Adrenal gland (tissue), 9 donors: ENCODE measurements at regions not wholly inside any gene's neighbourhood (a gene's known extent, or its start where the extent isn't known, plus 50 kb on each side); places are given as distances from the start of the nearest gene placed in this dataset.

ENCODE experiments used
- DNase-seq, 7 donors: peaks; one replicate each; pipeline ENCODE4 v3.0.0-alpha.2; 2019 to 2020
- H3K27ac ChIP-seq, 5 donors: fragments of 200-600 bp; sonication (generic) in 4 of 5; 1 replicate in 3 of 5; 2 replicates in 2 of 5; pipeline versions ENCODE4 v1.5.1 to v1.8.0; 2016 to 2020; ENCODE audit warnings: mild to moderate bottlenecking in 1 of 5
- H3K27me3 ChIP-seq: fragments of 200-600 bp; 2 replicates; pipeline ENCODE4 v1.8.0; 2021
- H3K36me3 ChIP-seq, 2 donors: fragments of 200-600 bp; replicated peaks in 1 of 2; 1 replicate in 1 of 2; 2 replicates in 1 of 2; pipeline versions ENCODE4 v1.5.1 to v1.8.0; 2018 to 2022
- H3K4me1 ChIP-seq, 2 donors: fragments of 200-600 bp; replicated peaks in 1 of 2; 1 replicate in 1 of 2; 2 replicates in 1 of 2; pipeline versions ENCODE4 v1.5.1 to v1.8.0; 2018 to 2021
- H3K4me3 ChIP-seq, 4 donors: fragments of 200-600 bp; sonication (generic) in 3 of 4; one replicate each; pipeline ENCODE4 v1.5.1; 2016 to 2018
- H3K9me3 ChIP-seq, 3 donors: fragments of 200-600 bp; sonication (generic) in 1 of 3; replicated peaks in 1 of 3; 1 replicate in 2 of 3; 2 replicates in 1 of 3; pipeline versions ENCODE4 v1.5.1 to v1.8.0; 2016 to 2021
- POLR2A ChIP-seq, 2 donors: fragments of 450-650 bp; IDR thresholded peaks; one replicate each; pipeline ENCODE4 v1.6.1; 2017; ENCODE audit warnings: antibody characterized with exemption in 2 of 2, mild to moderate bottlenecking in 2 of 2, moderate library complexity in 1 of 2
- WGBS, 4 donors: extraction: QIAGEN DNeasy Blood & Tissue Kit in 2 of 4; methylation state at CpG; one replicate each; pipeline versions ENCODE4 v1.1.5 to v1.1.7; 2013 to 2017; 5-methylcytosine and 5-hydroxymethylcytosine counted together
- intact Hi-C, 2 donors: fragments of 100-400 bp; cut with DNase I; formaldehyde crosslinking; loops; one replicate each; pipeline versions ENCODE4 v1.14.1 to v1.15.0; 2022 to 2023
- TF ChIP-seq, protein P1 (sequence below), 6 experiments: fragments of 450-650 bp in 4 of 6; fragments of 200-600 bp in 2 of 6; sonication (generic) in 1 of 6; IDR thresholded peaks; 1 replicate in 5 of 6; 2 replicates in 1 of 6; pipeline versions ENCODE4 v1.5.1 to v1.8.0; 2016 to 2021; ENCODE audit warnings: antibody characterized with exemption in 6 of 6, mild to moderate bottlenecking in 2 of 6, moderate library complexity in 1 of 6
- donor health status: healthy with polysubstance abuse.
- donor health status: Bipolar disorder and iron deficiency.
- donor health status: DM: yes; HTN: yes; CAD: no.
- donor health status: DM: no; HTN: no; CAD: no.
- donor health status: DM: no; HTN: no; CAD: no.

DNA sequence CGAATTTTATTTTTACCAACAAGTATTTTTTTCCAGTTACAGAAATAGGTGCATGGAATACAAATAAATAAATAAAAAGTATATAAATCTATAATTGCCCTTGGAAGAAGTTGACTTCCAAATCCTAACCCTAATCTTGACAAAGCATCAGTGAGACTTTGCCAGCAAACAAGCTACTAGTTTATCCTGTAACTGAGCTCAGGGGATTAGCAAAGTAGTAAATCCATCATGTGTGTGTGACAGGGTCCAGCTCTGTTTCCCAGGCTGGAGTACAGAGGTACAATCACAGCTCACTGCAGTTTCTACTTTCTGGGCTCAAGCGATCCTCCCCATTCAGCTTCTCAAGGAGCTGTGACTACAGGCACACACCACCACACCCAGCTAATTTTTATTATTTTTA is 948.0 kb upstream of the CNTNAP5 start:
- Histone ChIP-seq H3K9me3 (no peaks in the 10 kb centered on the region), H3K4me1 (no peaks in the 10 kb centered on the region), H3K27ac (no peak overlapping the region), H3K36me3 (no peaks in the 10 kb centered on the region), H3K27me3 (no peaks in the 10 kb centered on the region), H3K4me3 (no peak overlapping the region)
- TF ChIP-seq POLR2A (IDR thresholded peaks at IDR 0.05), result no peak
- TF ChIP-seq, protein P1, sequence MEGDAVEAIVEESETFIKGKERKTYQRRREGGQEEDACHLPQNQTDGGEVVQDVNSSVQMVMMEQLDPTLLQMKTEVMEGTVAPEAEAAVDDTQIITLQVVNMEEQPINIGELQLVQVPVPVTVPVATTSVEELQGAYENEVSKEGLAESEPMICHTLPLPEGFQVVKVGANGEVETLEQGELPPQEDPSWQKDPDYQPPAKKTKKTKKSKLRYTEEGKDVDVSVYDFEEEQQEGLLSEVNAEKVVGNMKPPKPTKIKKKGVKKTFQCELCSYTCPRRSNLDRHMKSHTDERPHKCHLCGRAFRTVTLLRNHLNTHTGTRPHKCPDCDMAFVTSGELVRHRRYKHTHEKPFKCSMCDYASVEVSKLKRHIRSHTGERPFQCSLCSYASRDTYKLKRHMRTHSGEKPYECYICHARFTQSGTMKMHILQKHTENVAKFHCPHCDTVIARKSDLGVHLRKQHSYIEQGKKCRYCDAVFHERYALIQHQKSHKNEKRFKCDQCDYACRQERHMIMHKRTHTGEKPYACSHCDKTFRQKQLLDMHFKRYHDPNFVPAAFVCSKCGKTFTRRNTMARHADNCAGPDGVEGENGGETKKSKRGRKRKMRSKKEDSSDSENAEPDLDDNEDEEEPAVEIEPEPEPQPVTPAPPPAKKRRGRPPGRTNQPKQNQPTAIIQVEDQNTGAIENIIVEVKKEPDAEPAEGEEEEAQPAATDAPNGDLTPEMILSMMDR (IDR thresholded peaks at IDR 0.05), result no peak
- intact Hi-C loops, result no loop called here
- DNase-seq, result no peak
- 65 to 75% (median 70%) methylated on average over 2 of the region's 2 CpGs for WGBS, 4 donors

DNA sequence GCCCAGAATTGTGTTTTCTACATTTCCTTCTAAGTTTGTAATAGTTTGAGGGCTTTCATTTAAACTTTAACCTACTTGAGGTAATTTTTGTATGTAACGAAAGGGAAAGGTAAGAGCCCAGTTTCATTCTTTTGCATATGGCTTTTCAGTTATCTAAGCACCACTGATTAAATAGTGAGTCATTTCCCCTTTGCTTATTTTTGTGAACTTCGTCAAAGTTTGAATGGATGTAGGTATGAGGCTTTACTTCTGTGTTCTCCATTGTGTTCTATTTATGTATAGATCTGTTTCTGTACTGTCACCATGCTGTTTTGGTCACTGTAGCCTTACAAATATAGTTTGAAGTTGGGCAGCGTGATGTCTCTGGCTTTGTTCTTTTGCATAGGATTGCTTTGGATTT is 944.8 kb upstream of the CNTNAP5 start:
- Histone ChIP-seq H3K4me1 (no peaks in the 10 kb centered on the region), H3K27me3 (no peaks in the 10 kb centered on the region), H3K27ac (no peak overlapping the region), H3K36me3 (no peaks in the 10 kb centered on the region), H3K4me3 (no peak overlapping the region), H3K9me3 (no peaks in the 10 kb centered on the region)
- intact Hi-C loops, result no loop called here
- 66 to 81% (median 71%) methylated on average over 3 of the region's 3 CpGs for WGBS, 4 donors
- DNase-seq, result no peak
- TF ChIP-seq POLR2A (IDR thresholded peaks at IDR 0.05), result no peak
- TF ChIP-seq, protein P1 (IDR thresholded peaks at IDR 0.05), result no peak

DNA sequence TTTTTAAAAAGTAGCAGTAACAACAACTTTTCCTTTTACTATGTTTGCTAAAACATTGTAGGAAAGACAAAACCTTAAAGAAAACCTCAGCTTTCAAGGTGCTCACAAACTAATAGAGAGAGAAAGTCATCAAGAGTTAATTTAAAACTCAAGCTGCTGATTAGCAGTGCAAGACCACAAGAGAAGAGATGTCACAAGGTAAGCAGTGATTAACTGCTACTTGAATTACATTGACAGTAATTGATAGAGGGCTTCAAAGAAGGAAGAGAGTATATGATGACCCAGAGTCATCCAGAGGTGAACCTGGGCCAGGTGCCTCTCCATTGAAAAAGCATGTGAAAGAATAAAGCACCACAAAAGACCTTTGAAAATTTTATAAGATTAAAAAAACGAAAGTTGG is 939.6 kb upstream of the CNTNAP5 start:
- 35 to 46% (median 40%) methylated on average over 1 of the region's 1 CpG for WGBS, 4 donors
- no peak for TF ChIP-seq POLR2A (IDR thresholded peaks at IDR 0.05)
- TF ChIP-seq, protein P1 (IDR thresholded peaks at IDR 0.05), result no peak
- Histone ChIP-seq H3K4me1 (no peaks in the 10 kb centered on the region), H3K36me3 (no peaks in the 10 kb centered on the region), H3K9me3 (no peaks in the 10 kb centered on the region), H3K27me3 (no peaks in the 10 kb centered on the region), H3K27ac (no peak overlapping the region), H3K4me3 (no peak overlapping the region)
- no peak for DNase-seq
- intact Hi-C loops, result no loop called here

DNA sequence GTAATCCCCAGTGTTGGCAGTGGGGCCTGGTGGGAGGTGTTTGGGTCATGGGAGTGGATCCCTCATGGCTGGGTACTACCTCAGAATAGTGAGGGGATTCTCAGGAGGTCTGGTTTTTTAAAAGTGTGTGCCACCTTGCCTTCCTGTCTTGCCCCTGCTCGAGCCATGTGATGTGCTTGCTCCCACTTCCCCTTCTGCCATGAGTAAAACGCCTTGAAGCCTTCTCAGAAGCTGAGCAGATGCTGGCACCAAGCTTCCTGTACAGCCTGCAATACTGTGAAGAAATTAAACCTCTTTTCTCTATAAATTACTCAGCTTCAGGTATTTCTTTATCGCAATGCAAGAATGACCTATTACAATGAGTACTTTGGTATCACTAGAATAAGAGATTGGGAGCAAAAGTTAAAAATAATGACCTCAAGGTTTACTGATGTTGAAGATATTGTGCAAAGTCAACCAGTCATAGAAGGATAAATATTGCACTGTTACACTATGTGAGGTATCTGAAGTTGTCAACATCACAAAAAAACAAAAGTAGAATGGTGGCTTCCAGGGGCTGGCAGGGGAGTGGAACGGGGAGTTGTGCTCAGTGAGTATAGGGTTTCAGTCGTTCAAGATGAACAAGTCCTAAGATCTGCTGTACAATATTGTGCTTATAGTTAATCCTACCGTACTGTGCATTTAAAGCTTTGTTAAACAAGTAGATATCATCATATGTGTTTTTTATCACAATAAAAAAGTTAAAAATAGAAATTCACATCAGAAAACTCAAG is 938.3 kb upstream of the CNTNAP5 start:
- DNase-seq, result no peak
- H3K9me3 ChIP-seq, result no peaks in the 10 kb centered on the region
- H3K27me3 ChIP-seq, result no peaks in the 10 kb centered on the region
- TF ChIP-seq POLR2A (IDR thresholded peaks at IDR 0.05), result no peak
- TF ChIP-seq, protein P1 (IDR thresholded peaks at IDR 0.05), result no peak
- H3K4me3 ChIP-seq, result no peak overlapping the region
- no peaks in the 10 kb centered on the region for H3K36me3 ChIP-seq
- H3K4me1 ChIP-seq, result no peaks in the 10 kb centered on the region
- intact Hi-C loops, result no loop called here
- 46 to 51% (median 48%) methylated on average over 6 of the region's 6 CpGs for WGBS, 4 donors
- no peak overlapping the region for H3K27ac ChIP-seq
